GM23338 (cell line): ENCODE measurements at regions not wholly inside any gene's neighbourhood (a gene's known extent, or its start where the extent isn't known, plus 50 kb on each side); places are given as distances from the start of the nearest gene placed in this dataset.

Source experiments
- ATAC-seq: fragments of 200-7000 bp; cut with Tn5 transposase; 3 replicates; pipeline ENCODE4 v1.9.1; 2020
- DNase-seq: peaks from one replicate; pipeline ENCODE4 v3.0.0-alpha.2; 2015; ENCODE audit warnings: low spot score
- H2AFZ ChIP-seq: fragments of 200-600 bp; sonication (generic); 2 replicates; pipeline ENCODE4 v1.8.0; 2016; ENCODE audit warnings: antibody characterized with exemption, mild to moderate bottlenecking, moderate library complexity
- H3F3A ChIP-seq: fragments of 200-600 bp; sonication (generic); replicated peaks from 2 replicates; pipeline ENCODE4 v1.8.0; 2017; ENCODE audit warnings: antibody characterized with exemption, mixed run types, low read depth
- H3K27ac ChIP-seq: fragments of 200-600 bp; sonication (generic); 2 replicates; pipeline ENCODE4 v1.6.1; 2016; ENCODE audit warnings: low read depth
- H3K27me3 ChIP-seq: fragments of 200-600 bp; sonication (generic); 2 replicates; pipeline ENCODE4 v1.8.0; 2016; ENCODE audit warnings: mild to moderate bottlenecking, mixed run types, moderate library complexity; ENCODE audit not compliant: insufficient read depth
- H3K36me3 ChIP-seq: fragments of 200-600 bp; sonication (generic); 2 replicates; pipeline ENCODE4 v1.8.0; 2016; ENCODE audit warnings: mild to moderate bottlenecking; ENCODE audit not compliant: insufficient read depth
- H3K4me1 ChIP-seq: fragments of 200-600 bp; sonication (generic); 2 replicates; pipeline ENCODE4 v1.8.0; 2016; ENCODE audit warnings: mild to moderate bottlenecking, moderate library complexity; ENCODE audit not compliant: insufficient read depth
- H3K4me2 ChIP-seq: fragments of 200-600 bp; sonication (generic); 2 replicates; pipeline ENCODE4 v1.7.1; 2017; ENCODE audit warnings: mixed run types
- H3K4me3 ChIP-seq: fragments of 200-600 bp; sonication (generic); 2 replicates; pipeline ENCODE4 v1.6.1; 2016; ENCODE audit warnings: mixed run types
- H3K79me2 ChIP-seq: fragments of 200-600 bp; sonication (generic); replicated peaks from 2 replicates; pipeline ENCODE4 v1.8.0; 2017; ENCODE audit warnings: mild to moderate bottlenecking; ENCODE audit not compliant: insufficient read depth
- H3K9me2 ChIP-seq: fragments of 200-600 bp; sonication (generic); 2 replicates; pipeline ENCODE4 v1.8.0; 2017; ENCODE audit not compliant: insufficient read depth
- H4K20me1 ChIP-seq: fragments of 200-600 bp; sonication (generic); replicated peaks from 2 replicates; pipeline ENCODE4 v1.8.0; 2017; ENCODE audit warnings: mild to moderate bottlenecking; ENCODE audit not compliant: insufficient read depth
- H3K27ac Mint-ChIP-seq: 2 replicates; pipeline ENCODE4 v1.8.0; 2020; ENCODE audit warnings: inconsistent platforms, mild to moderate bottlenecking, moderate library complexity, mixed read lengths
- H3K27me3 Mint-ChIP-seq: 3 replicates; pipeline ENCODE4 v1.8.0; 2022; ENCODE audit warnings: low read depth, mild to moderate bottlenecking, moderate library complexity, mixed read lengths, inconsistent platforms; ENCODE audit not compliant: insufficient read depth, poor library complexity
- H3K36me3 Mint-ChIP-seq: 3 replicates; pipeline ENCODE4 v1.8.0; 2021; ENCODE audit warnings: low read depth, mild to moderate bottlenecking, inconsistent platforms, moderate library complexity, mixed read lengths
- H3K4me1 Mint-ChIP-seq: 3 replicates; pipeline ENCODE4 v1.8.0; 2020; ENCODE audit warnings: mild to moderate bottlenecking, inconsistent platforms, mixed read lengths
- H3K4me3 Mint-ChIP-seq: 3 replicates; pipeline ENCODE4 v1.8.0; 2021; ENCODE audit warnings: moderate library complexity, mild to moderate bottlenecking, inconsistent platforms, mixed read lengths
- H3K9me3 Mint-ChIP-seq: 3 replicates; pipeline ENCODE4 v1.8.0; 2020; ENCODE audit warnings: moderate library complexity, mild to moderate bottlenecking, inconsistent platforms, mixed read lengths
- CREB1 ChIP-seq: fragments of 250-450 bp; sonication (Bioruptor Pico); IDR thresholded peaks from 2 replicates; pipeline ENCODE4 v1.5.0; 2020; ENCODE audit warnings: low read depth, mild to moderate bottlenecking, moderate library complexity
- EZH2 ChIP-seq: fragments of 200-600 bp; sonication (generic); IDR thresholded peaks from one replicate; pipeline ENCODE4 v1.8.0; 2017; ENCODE audit warnings: antibody characterized with exemption, mild to moderate bottlenecking, low read depth; ENCODE audit not compliant: unreplicated experiment
- EZH2phosphoT487 ChIP-seq: fragments of 200-600 bp; sonication (generic); IDR thresholded peaks from one replicate; pipeline ENCODE4 v1.8.1; 2018; ENCODE audit warnings: antibody characterized with exemption; ENCODE audit not compliant: unreplicated experiment
- NANOG ChIP-seq: IDR thresholded peaks from 2 replicates; pipeline ENCODE4 v1.6.1; 2016; ENCODE audit warnings: antibody characterized with exemption, borderline replicate concordance
- POLR2AphosphoS5 ChIP-seq: IDR thresholded peaks from 2 replicates; pipeline ENCODE4 v1.6.1; 2016; ENCODE audit warnings: antibody characterized with exemption, low read depth
- STAT1 ChIP-seq: IDR thresholded peaks from one replicate; pipeline ENCODE4 v1.6.1; 2016; ENCODE audit warnings: antibody characterized with exemption; ENCODE audit not compliant: unreplicated experiment
- ZNF114 ChIP-seq: fragments of 250-450 bp; sonication (Bioruptor Pico); IDR thresholded peaks from 2 replicates; pipeline ENCODE4 v1.5.0; 2020; ENCODE audit warnings: mild to moderate bottlenecking, moderate library complexity
- ZNF462 ChIP-seq: fragments of 250-450 bp; sonication (Bioruptor Pico); IDR thresholded peaks from 2 replicates; pipeline ENCODE4 v1.5.0; 2020; ENCODE audit warnings: mild to moderate bottlenecking, moderate library complexity
- TF ChIP-seq, protein P1 (sequence below): IDR thresholded peaks from one replicate; pipeline ENCODE4 v1.6.1; 2018; ENCODE audit warnings: antibody characterized with exemption; ENCODE audit not compliant: unreplicated experiment

- peaks cover 3% of the 10 kb centered on the region for H3K27me3 Mint-ChIP-seq
- Histone ChIP-seq H3K4me2 (no peak overlapping the region), H3K79me2 (no peaks in the 10 kb centered on the region), H4K20me1 (no peaks in the 10 kb centered on the region), H2AFZ (no peak overlapping the region), H3K9me2 (peaks cover 14% of the 10 kb centered on the region; the same call in 1 of the 2 replicates), H3K27me3 (no peaks in the 10 kb centered on the region), H3F3A (no peaks in the 10 kb centered on the region), H3K4me3 (no peak overlapping the region), H3K36me3 (no peaks in the 10 kb centered on the region), H3K4me1 (no peaks in the 10 kb centered on the region), H3K27ac (no peak overlapping the region)
- no peaks in the 10 kb centered on the region for H3K4me1 Mint-ChIP-seq
- H3K9me3 Mint-ChIP-seq = no peaks in the 10 kb centered on the region; the same call in 2 of the 3 replicates
- H3K27ac Mint-ChIP-seq = no peak overlapping the region
- no peak for ATAC-seq
- no peaks in the 10 kb centered on the region; the same call in 2 of the 3 replicates for H3K36me3 Mint-ChIP-seq
- DNase-seq = no peak
- no peak overlapping the region for H3K4me3 Mint-ChIP-seq
- TF ChIP-seq, protein P1, sequence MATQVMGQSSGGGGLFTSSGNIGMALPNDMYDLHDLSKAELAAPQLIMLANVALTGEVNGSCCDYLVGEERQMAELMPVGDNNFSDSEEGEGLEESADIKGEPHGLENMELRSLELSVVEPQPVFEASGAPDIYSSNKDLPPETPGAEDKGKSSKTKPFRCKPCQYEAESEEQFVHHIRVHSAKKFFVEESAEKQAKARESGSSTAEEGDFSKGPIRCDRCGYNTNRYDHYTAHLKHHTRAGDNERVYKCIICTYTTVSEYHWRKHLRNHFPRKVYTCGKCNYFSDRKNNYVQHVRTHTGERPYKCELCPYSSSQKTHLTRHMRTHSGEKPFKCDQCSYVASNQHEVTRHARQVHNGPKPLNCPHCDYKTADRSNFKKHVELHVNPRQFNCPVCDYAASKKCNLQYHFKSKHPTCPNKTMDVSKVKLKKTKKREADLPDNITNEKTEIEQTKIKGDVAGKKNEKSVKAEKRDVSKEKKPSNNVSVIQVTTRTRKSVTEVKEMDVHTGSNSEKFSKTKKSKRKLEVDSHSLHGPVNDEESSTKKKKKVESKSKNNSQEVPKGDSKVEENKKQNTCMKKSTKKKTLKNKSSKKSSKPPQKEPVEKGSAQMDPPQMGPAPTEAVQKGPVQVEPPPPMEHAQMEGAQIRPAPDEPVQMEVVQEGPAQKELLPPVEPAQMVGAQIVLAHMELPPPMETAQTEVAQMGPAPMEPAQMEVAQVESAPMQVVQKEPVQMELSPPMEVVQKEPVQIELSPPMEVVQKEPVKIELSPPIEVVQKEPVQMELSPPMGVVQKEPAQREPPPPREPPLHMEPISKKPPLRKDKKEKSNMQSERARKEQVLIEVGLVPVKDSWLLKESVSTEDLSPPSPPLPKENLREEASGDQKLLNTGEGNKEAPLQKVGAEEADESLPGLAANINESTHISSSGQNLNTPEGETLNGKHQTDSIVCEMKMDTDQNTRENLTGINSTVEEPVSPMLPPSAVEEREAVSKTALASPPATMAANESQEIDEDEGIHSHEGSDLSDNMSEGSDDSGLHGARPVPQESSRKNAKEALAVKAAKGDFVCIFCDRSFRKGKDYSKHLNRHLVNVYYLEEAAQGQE = no peak
Measured at GRCh38 chr2:19009510-19009909, 348.9 kb downstream of the OSR1 start.

DNA sequence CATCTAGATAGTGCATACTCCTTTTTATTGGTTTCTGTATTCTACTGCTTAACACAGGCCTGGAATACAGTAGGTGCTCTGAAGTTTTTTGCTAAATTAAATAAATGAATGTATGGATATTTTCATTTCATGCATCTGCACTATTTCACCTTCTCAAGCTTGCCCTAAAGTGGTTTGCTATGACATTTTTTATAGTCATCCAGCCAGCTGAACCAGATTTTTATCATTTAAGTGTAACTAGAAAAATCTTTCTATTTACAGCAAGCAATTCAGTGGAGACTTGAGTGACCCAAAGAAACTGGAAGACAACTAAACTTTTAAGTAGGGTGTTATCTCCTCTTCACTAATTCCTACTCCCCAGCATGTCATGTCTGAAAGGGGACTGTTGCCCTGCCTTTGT, 354.9 kb downstream of the OSR1 start:
- Histone ChIP-seq H4K20me1 (no peaks in the 10 kb centered on the region), H3K4me2 (no peak overlapping the region), H3K27me3 (no peaks in the 10 kb centered on the region), H3K4me3 (no peak overlapping the region), H3K4me1 (no peaks in the 10 kb centered on the region), H2AFZ (no peak overlapping the region), H3K79me2 (no peaks in the 10 kb centered on the region), H3F3A (no peaks in the 10 kb centered on the region), H3K36me3 (no peaks in the 10 kb centered on the region), H3K27ac (no peak overlapping the region), H3K9me2 (peaks cover 7% of the 10 kb centered on the region; the same call in 1 of the 2 replicates)
- no peak for ATAC-seq
- Mint-ChIP-seq H3K9me3 (no peaks in the 10 kb centered on the region; the same call in 1 of the 3 replicates), H3K4me3 (no peak overlapping the region), H3K27me3 (peaks cover 3% of the 10 kb centered on the region), H3K36me3 (no peaks in the 10 kb centered on the region; the same call in 2 of the 3 replicates), H3K4me1 (no peaks in the 10 kb centered on the region; the same call in 2 of the 3 replicates), H3K27ac (no peak overlapping the region)
- no peak for DNase-seq
- TF ChIP-seq NANOG (no peak), ZNF462 (CRISPR knock-in tag) (no peak), ZNF114 (CRISPR knock-in tag) (no peak), EZH2 (no peak), STAT1 (no peak), EZH2phosphoT487 (no peak), POLR2AphosphoS5 (no peak), CREB1 (CRISPR knock-in tag) (no peak)
- TF ChIP-seq, protein P1 = no peak
